ENCODE measurements at regions not wholly inside any gene's neighbourhood (a gene's known extent, or its start where the extent isn't known, plus 50 kb on each side); places are given as distances from the start of the nearest gene placed in this dataset.
"Not testable (repeated sequence)": the region's sequence is repeated elsewhere in the genome, so short reads cannot be mapped to it uniquely, and the experiment has no call there.

DNA sequence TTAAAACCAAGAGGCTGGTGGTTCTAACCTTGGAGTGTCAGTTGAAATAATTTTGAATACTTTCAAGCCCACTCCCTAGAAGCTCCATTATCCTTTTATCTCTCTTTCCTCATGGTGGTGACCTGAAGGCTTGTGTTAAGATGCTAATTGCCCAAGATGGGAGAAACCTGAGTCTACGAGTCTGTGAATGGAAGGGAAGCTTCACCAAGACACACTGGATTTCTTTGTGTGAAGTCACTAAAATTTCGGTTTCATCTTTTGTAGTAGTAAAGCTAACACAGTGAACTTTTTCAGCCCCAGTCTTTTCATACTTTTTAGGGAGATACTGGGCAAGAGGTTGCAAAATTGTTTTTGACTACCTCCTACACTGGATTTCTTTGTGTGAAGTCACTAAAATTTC lies 351.4 kb upstream of the AADAT start:
- CTCF ChIA-PET; H3K4me1 Mint-ChIP-seq; POLR2A ChIA-PET; H3K36me3 Mint-ChIP-seq; H3K4me3 Mint-ChIP-seq; DNase-seq (ENCODE audit: low spot score); H3K27ac Mint-ChIP-seq; H3K27me3 Mint-ChIP-seq (ENCODE audit: low read depth); H3K9me3 Mint-ChIP-seq: not testable (repeated sequence)
- ATAC-seq = peak; percentile 78

GRCh38 chr4:170428929-170429328 lies 339.2 kb upstream of the AADAT start:
- ATAC-seq (peak; percentile 92), DNase-seq (ENCODE audit: low spot score) (peak; percentile 19)
- H3K4me3 Mint-ChIP-seq = no peak overlapping the region
- TF ChIP-seq, protein P1, sequence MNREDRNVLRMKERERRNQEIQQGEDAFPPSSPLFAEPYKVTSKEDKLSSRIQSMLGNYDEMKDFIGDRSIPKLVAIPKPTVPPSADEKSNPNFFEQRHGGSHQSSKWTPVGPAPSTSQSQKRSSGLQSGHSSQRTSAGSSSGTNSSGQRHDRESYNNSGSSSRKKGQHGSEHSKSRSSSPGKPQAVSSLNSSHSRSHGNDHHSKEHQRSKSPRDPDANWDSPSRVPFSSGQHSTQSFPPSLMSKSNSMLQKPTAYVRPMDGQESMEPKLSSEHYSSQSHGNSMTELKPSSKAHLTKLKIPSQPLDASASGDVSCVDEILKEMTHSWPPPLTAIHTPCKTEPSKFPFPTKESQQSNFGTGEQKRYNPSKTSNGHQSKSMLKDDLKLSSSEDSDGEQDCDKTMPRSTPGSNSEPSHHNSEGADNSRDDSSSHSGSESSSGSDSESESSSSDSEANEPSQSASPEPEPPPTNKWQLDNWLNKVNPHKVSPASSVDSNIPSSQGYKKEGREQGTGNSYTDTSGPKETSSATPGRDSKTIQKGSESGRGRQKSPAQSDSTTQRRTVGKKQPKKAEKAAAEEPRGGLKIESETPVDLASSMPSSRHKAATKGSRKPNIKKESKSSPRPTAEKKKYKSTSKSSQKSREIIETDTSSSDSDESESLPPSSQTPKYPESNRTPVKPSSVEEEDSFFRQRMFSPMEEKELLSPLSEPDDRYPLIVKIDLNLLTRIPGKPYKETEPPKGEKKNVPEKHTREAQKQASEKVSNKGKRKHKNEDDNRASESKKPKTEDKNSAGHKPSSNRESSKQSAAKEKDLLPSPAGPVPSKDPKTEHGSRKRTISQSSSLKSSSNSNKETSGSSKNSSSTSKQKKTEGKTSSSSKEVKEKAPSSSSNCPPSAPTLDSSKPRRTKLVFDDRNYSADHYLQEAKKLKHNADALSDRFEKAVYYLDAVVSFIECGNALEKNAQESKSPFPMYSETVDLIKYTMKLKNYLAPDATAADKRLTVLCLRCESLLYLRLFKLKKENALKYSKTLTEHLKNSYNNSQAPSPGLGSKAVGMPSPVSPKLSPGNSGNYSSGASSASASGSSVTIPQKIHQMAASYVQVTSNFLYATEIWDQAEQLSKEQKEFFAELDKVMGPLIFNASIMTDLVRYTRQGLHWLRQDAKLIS (CRISPR knock-in tag; IDR thresholded peaks at IDR 0.05; ENCODE audit: borderline replicate concordance) = no peak
- TF ChIP-seq USF1 (CRISPR knock-in tag; IDR thresholded peaks at IDR 0.05) (no peak), PRDM15 (CRISPR knock-in tag; IDR thresholded peaks at IDR 0.05) (no peak), E2F5 (CRISPR knock-in tag; IDR thresholded peaks at IDR 0.05) (no peak), EMX1 (CRISPR knock-in tag; IDR thresholded peaks at IDR 0.05) (no peak), MXD4 (CRISPR knock-in tag; IDR thresholded peaks at IDR 0.05; ENCODE audit: borderline replicate concordance) (no peak), HMGA2 (CRISPR knock-in tag; IDR thresholded peaks at IDR 0.05) (no peak), TEAD1 (CRISPR knock-in tag; IDR thresholded peaks at IDR 0.05) (no peak), ZNF317 (CRISPR knock-in tag; IDR thresholded peaks at IDR 0.05; ENCODE audit: borderline replicate concordance, low read depth) (no peak), ZNF532 (CRISPR knock-in tag; IDR thresholded peaks at IDR 0.05; ENCODE audit: borderline replicate concordance) (no peak), SOX15 (CRISPR knock-in tag; IDR thresholded peaks at IDR 0.05) (no peak), FOXP1 (CRISPR knock-in tag; IDR thresholded peaks at IDR 0.05; ENCODE audit: borderline replicate concordance) (no peak), ERG (CRISPR knock-in tag; IDR thresholded peaks at IDR 0.05) (no peak)
- TF ChIP-seq, protein P2, sequence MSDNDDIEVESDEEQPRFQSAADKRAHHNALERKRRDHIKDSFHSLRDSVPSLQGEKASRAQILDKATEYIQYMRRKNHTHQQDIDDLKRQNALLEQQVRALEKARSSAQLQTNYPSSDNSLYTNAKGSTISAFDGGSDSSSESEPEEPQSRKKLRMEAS (CRISPR knock-in tag; IDR thresholded peaks at IDR 0.05) = no peak
- TF ChIP-seq, protein P3, sequence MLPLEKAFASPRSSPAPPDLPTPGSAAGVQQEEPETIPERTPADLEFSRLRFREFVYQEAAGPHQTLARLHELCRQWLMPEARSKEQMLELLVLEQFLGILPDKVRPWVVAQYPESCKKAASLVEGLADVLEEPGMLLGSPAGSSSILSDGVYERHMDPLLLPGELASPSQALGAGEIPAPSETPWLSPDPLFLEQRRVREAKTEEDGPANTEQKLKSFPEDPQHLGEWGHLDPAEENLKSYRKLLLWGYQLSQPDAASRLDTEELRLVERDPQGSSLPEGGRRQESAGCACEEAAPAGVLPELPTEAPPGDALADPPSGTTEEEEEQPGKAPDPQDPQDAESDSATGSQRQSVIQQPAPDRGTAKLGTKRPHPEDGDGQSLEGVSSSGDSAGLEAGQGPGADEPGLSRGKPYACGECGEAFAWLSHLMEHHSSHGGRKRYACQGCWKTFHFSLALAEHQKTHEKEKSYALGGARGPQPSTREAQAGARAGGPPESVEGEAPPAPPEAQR (CRISPR knock-in tag; IDR thresholded peaks at IDR 0.05) = no peak
- TF ChIP-seq, protein P4, sequence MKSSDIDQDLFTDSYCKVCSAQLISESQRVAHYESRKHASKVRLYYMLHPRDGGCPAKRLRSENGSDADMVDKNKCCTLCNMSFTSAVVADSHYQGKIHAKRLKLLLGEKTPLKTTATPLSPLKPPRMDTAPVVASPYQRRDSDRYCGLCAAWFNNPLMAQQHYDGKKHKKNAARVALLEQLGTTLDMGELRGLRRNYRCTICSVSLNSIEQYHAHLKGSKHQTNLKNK (CRISPR knock-in tag; IDR thresholded peaks at IDR 0.05) = no peak
- TF ChIP-seq, protein P5, sequence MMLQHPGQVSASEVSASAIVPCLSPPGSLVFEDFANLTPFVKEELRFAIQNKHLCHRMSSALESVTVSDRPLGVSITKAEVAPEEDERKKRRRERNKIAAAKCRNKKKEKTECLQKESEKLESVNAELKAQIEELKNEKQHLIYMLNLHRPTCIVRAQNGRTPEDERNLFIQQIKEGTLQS (CRISPR knock-in tag; conservative IDR thresholded peaks at IDR 0.05) = no peak

More at GRCh38 chr4:170428929-170429328, 339.2 kb upstream of the AADAT start:
- CTCF ChIA-PET = interaction anchor here (1.2 to 1.3 kb wide), 3 partner anchors 36 to 169 kb away, joined by 3 to 4 read pairs (median 3); no protein-coding TSS in a partner anchor
- POLR2A ChIA-PET = interaction anchor here (0.7 kb wide), 1 partner anchor 11 kb away, joined by 3 read pairs; no protein-coding TSS in a partner anchor
- Mint-ChIP-seq H3K27me3 (ENCODE audit: low read depth) (no peaks in the 10 kb centered on the region), H3K27ac (peak overlapping the region; percentile 88), H3K36me3 (peaks cover 7% of the 10 kb centered on the region), H3K9me3 (peaks cover 14% of the 10 kb centered on the region), H3K4me1 (peaks cover 31% of the 10 kb centered on the region)
